ENCODE measurements at regions not wholly inside any gene's neighbourhood (a gene's known extent, or its start where the extent isn't known, plus 50 kb on each side); places are given as distances from the start of the nearest gene placed in this dataset.

- Histone ChIP-seq H3K9me3 (ENCODE audit: insufficient read depth, low read length, severe bottlenecking) (no peaks in the 10 kb centered on the region), H3K9ac (ENCODE audit: low read depth, low read length) (no peak overlapping the region), H3K4me3 (ENCODE audit: low read depth in 1 of 2, low read length in 2 of 2) (no peak overlapping the region), H4K20me1 (ENCODE audit: insufficient read depth, low read length) (no peaks in the 10 kb centered on the region), H2AFZ (ENCODE audit: low read depth, low read length) (no peak overlapping the region), H3K4me2 (ENCODE audit: insufficient read depth, low read length) (no peak overlapping the region), H3K27ac (ENCODE audit: low read length) (no peak overlapping the region), H3K27me3 (ENCODE audit: insufficient read depth, low read length, poor library complexity) (peaks cover 12% of the 10 kb centered on the region), H3K36me3 (ENCODE audit: insufficient read depth, low read length) (no peaks in the 10 kb centered on the region), H3K79me2 (ENCODE audit: insufficient read depth, low read length) (no peaks in the 10 kb centered on the region), H3K4me1 (ENCODE audit: insufficient read depth, low read length) (no peaks in the 10 kb centered on the region)
- TF ChIP-seq EZH2 (IDR thresholded peaks at IDR 0.05; ENCODE audit: borderline replicate concordance, low read depth, low read length, severe bottlenecking) (no peak), CTCF (IDR thresholded peaks at IDR 0.05; ENCODE audit: borderline replicate concordance, extremely low read depth, low read length, poor library complexity, severe bottlenecking) (no peak)
- DNase-seq = no peak
- ATAC-seq (ENCODE audit: insufficient read depth, low read depth) = no peak
Measured at GRCh38 chr3:139243710-139244109, 100.1 kb upstream of the MRPS22 start.

- no peak overlapping the region for H2AFZ ChIP-seq (ENCODE audit: low read depth, low read length)
- ATAC-seq (ENCODE audit: insufficient read depth, low read depth) (no peak), DNase-seq (no peak)
- H3K27ac ChIP-seq (ENCODE audit: low read length) = no peak overlapping the region
- no peak overlapping the region for H3K4me2 ChIP-seq (ENCODE audit: insufficient read depth, low read length)
- no peaks in the 10 kb centered on the region for H3K9me3 ChIP-seq (ENCODE audit: insufficient read depth, low read length, severe bottlenecking)
- no peaks in the 10 kb centered on the region for H4K20me1 ChIP-seq (ENCODE audit: insufficient read depth, low read length)
- no peak for TF ChIP-seq CTCF (IDR thresholded peaks at IDR 0.05; ENCODE audit: borderline replicate concordance, extremely low read depth, low read length, poor library complexity, severe bottlenecking)
- TF ChIP-seq EZH2 (IDR thresholded peaks at IDR 0.05; ENCODE audit: borderline replicate concordance, low read depth, low read length, severe bottlenecking) = no peak
- no peaks in the 10 kb centered on the region for H3K4me1 ChIP-seq (ENCODE audit: insufficient read depth, low read length)
- H3K9ac ChIP-seq (ENCODE audit: low read depth, low read length) = no peak overlapping the region
- H3K79me2 ChIP-seq (ENCODE audit: insufficient read depth, low read length) = no peaks in the 10 kb centered on the region
- H3K4me3 ChIP-seq (ENCODE audit: low read depth in 1 of 2, low read length in 2 of 2) = no peak overlapping the region
- peaks cover 6% of the 10 kb centered on the region for H3K27me3 ChIP-seq (ENCODE audit: insufficient read depth, low read length, poor library complexity)
- H3K36me3 ChIP-seq (ENCODE audit: insufficient read depth, low read length) = no peaks in the 10 kb centered on the region
Measured at GRCh38 chr3:139248593-139249255, 95.1 kb upstream of the MRPS22 start.

GRCh38 chr3:139251529-139251928 lies 92.3 kb upstream of the MRPS22 start:
- H3K9ac ChIP-seq (ENCODE audit: low read depth, low read length) = no peak overlapping the region
- H2AFZ ChIP-seq (ENCODE audit: low read depth, low read length) = no peak overlapping the region
- no peaks in the 10 kb centered on the region for H4K20me1 ChIP-seq (ENCODE audit: insufficient read depth, low read length)
- no peak overlapping the region for H3K27ac ChIP-seq (ENCODE audit: low read length)
- no peak for DNase-seq
- H3K4me2 ChIP-seq (ENCODE audit: insufficient read depth, low read length) = no peak overlapping the region
- H3K79me2 ChIP-seq (ENCODE audit: insufficient read depth, low read length) = no peaks in the 10 kb centered on the region
- H3K4me1 ChIP-seq (ENCODE audit: insufficient read depth, low read length) = no peaks in the 10 kb centered on the region
- no peaks in the 10 kb centered on the region for H3K9me3 ChIP-seq (ENCODE audit: insufficient read depth, low read length, severe bottlenecking)
- TF ChIP-seq EZH2 (IDR thresholded peaks at IDR 0.05; ENCODE audit: borderline replicate concordance, low read depth, low read length, severe bottlenecking) = no peak
- TF ChIP-seq CTCF (IDR thresholded peaks at IDR 0.05; ENCODE audit: borderline replicate concordance, extremely low read depth, low read length, poor library complexity, severe bottlenecking) = no peak
- H3K36me3 ChIP-seq (ENCODE audit: insufficient read depth, low read length) = no peaks in the 10 kb centered on the region
- H3K27me3 ChIP-seq (ENCODE audit: insufficient read depth, low read length, poor library complexity) = peaks cover 3% of the 10 kb centered on the region
- H3K4me3 ChIP-seq (ENCODE audit: low read depth in 1 of 2, low read length in 2 of 2) = no peak overlapping the region
- ATAC-seq (ENCODE audit: insufficient read depth, low read depth) = no peak

All from DND-41 (cell line).